GM12878 (cell line): ENCODE measurements at regions not wholly inside any gene's neighbourhood (a gene's known extent, or its start where the extent isn't known, plus 50 kb on each side); places are given as distances from the start of the nearest gene placed in this dataset.

ENCODE experiments used
- CHD1 ChIP-seq: IDR thresholded peaks from 2 replicates; pipeline ENCODE4 v1.6.1; 2012; ENCODE audit warnings: low read depth, low read length, improper control_type of control experiment
- FOS ChIP-seq: IDR thresholded peaks from 3 replicates; pipeline ENCODE4 v1.6.1; 2011; ENCODE audit warnings: borderline replicate concordance; ENCODE audit not compliant: insufficient read length; ENCODE audit errors: extremely low read depth
- POLR2A ChIP-seq: IDR thresholded peaks from 2 replicates; pipeline ENCODE4 v1.6.1; 2011; ENCODE audit warnings: low read depth, mild to moderate bottlenecking, low read length
- RCOR1 ChIP-seq: conservative IDR thresholded peaks from 2 replicates; pipeline ENCODE4 v1.6.1; 2012; ENCODE audit warnings: low read depth, low read length, improper control_type of control experiment
- RFX5 ChIP-seq: IDR thresholded peaks from 2 replicates; pipeline ENCODE4 v1.6.1; 2011; ENCODE audit warnings: low read depth, low read length, improper control_type of control experiment
- SP1 ChIP-seq: IDR thresholded peaks from one replicate; pipeline ENCODE4 v1.6.1; 2011; ENCODE audit warnings: low read depth, low read length
- TF ChIP-seq, protein P1 (sequence below), 3 experiments: IDR thresholded peaks in 2 of 3; conservative IDR thresholded peaks in 1 of 3; 2 replicates each; pipeline ENCODE4 v1.5.1; 2011; ENCODE audit warnings: low read depth in 3 of 3, low read length in 3 of 3, mild to moderate bottlenecking in 3 of 3, control low read depth in 2 of 3, moderate library complexity in 2 of 3, inconsistent platforms in 1 of 3, mixed read lengths in 1 of 3; ENCODE audit not compliant: control insufficient read depth in 2 of 3, insufficient read depth in 1 of 3; ENCODE audit errors: extremely low read depth in 1 of 3
- TF ChIP-seq, protein P2 (sequence below): IDR thresholded peaks from 2 replicates; pipeline ENCODE4 v1.6.1; 2012; ENCODE audit warnings: mild to moderate bottlenecking, low read depth, low read length

DNA sequence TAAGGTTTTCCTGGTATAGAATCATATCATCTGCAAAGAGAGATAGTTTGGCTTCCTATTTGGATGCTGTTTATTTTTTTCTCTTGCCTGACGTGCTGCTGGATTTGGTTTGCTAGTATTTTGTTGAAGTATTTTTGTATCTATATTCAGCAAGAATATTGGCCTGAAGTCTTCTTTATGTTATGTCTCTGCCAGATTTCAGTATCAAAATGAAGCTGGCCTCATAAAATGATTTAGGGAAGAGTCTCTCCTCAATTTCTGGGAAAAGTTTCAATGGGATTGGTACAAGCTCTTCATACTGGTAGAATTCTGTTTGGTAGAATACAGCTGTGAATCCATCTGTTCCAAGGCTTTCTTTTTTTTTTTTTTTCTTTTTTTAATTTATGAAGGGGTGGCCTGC is 799.0 kb upstream of the TYRP1 start:
- TF ChIP-seq SP1 (no peak), FOS (no peak), RFX5 (no peak), RCOR1 (no peak), POLR2A (no peak), CHD1 (no peak)
- TF ChIP-seq, protein P1, sequence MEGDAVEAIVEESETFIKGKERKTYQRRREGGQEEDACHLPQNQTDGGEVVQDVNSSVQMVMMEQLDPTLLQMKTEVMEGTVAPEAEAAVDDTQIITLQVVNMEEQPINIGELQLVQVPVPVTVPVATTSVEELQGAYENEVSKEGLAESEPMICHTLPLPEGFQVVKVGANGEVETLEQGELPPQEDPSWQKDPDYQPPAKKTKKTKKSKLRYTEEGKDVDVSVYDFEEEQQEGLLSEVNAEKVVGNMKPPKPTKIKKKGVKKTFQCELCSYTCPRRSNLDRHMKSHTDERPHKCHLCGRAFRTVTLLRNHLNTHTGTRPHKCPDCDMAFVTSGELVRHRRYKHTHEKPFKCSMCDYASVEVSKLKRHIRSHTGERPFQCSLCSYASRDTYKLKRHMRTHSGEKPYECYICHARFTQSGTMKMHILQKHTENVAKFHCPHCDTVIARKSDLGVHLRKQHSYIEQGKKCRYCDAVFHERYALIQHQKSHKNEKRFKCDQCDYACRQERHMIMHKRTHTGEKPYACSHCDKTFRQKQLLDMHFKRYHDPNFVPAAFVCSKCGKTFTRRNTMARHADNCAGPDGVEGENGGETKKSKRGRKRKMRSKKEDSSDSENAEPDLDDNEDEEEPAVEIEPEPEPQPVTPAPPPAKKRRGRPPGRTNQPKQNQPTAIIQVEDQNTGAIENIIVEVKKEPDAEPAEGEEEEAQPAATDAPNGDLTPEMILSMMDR (IDR thresholded peaks at IDR 0.05 in 2 of 3, conservative IDR thresholded peaks at IDR 0.05 in 1 of 3; ENCODE audit: control insufficient read depth in 2 of 3, extremely low read depth in 1 of 3, insufficient read depth in 1 of 3, low read depth in 3 of 3, low read length in 3 of 3) = no peak
- TF ChIP-seq, protein P2, sequence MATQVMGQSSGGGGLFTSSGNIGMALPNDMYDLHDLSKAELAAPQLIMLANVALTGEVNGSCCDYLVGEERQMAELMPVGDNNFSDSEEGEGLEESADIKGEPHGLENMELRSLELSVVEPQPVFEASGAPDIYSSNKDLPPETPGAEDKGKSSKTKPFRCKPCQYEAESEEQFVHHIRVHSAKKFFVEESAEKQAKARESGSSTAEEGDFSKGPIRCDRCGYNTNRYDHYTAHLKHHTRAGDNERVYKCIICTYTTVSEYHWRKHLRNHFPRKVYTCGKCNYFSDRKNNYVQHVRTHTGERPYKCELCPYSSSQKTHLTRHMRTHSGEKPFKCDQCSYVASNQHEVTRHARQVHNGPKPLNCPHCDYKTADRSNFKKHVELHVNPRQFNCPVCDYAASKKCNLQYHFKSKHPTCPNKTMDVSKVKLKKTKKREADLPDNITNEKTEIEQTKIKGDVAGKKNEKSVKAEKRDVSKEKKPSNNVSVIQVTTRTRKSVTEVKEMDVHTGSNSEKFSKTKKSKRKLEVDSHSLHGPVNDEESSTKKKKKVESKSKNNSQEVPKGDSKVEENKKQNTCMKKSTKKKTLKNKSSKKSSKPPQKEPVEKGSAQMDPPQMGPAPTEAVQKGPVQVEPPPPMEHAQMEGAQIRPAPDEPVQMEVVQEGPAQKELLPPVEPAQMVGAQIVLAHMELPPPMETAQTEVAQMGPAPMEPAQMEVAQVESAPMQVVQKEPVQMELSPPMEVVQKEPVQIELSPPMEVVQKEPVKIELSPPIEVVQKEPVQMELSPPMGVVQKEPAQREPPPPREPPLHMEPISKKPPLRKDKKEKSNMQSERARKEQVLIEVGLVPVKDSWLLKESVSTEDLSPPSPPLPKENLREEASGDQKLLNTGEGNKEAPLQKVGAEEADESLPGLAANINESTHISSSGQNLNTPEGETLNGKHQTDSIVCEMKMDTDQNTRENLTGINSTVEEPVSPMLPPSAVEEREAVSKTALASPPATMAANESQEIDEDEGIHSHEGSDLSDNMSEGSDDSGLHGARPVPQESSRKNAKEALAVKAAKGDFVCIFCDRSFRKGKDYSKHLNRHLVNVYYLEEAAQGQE = no peak
